Activated CD8-positive, alpha-beta memory T cell treated with anti-CD3 and anti-CD28 coated beads, Interleukin-2, amount 10 ng/mL, durations not matched to agents 7 days and 5 days (primary cell): ENCODE measurements at regions not wholly inside any gene's neighbourhood (a gene's known extent, or its start where the extent isn't known, plus 50 kb on each side); places are given as distances from the start of the nearest gene placed in this dataset.

Source experiments
- ATAC-seq: fragments of 150-1000 bp; cut with Tn5 transposase; one replicate; pipeline ENCODE4 v1.10.0; 2021; ENCODE audit warnings: moderate library complexity
- CTCF ChIA-PET: fragments of 350-600 bp; sonication (Branson Sonifier 250); formaldehyde crosslinking; loops from one replicate; lab custom pipeline; 2021; ENCODE audit warnings: antibody characterized with exemption; lab: Charles Lee
- DNase-seq: peaks from one replicate; pipeline ENCODE4 v3.0.0-alpha.2; 2020
- H3K27ac Mint-ChIP-seq: one replicate; pipeline ENCODE4 v1.8.0; 2021; ENCODE audit warnings: mild to moderate bottlenecking, mixed read lengths
- H3K27me3 Mint-ChIP-seq: one replicate; pipeline ENCODE4 v1.8.0; 2021; ENCODE audit warnings: mixed read lengths
- H3K36me3 Mint-ChIP-seq: one replicate; pipeline ENCODE4 v1.8.0; 2021; ENCODE audit warnings: mild to moderate bottlenecking, mixed read lengths
- H3K4me1 Mint-ChIP-seq: one replicate; pipeline ENCODE4 v1.8.0; 2021; ENCODE audit warnings: mixed read lengths
- H3K4me3 Mint-ChIP-seq: one replicate; pipeline ENCODE4 v1.8.0; 2021; ENCODE audit warnings: mild to moderate bottlenecking, moderate library complexity, mixed read lengths
- H3K9me3 Mint-ChIP-seq: one replicate; pipeline ENCODE4 v1.8.0; 2022; ENCODE audit warnings: low read depth, mixed read lengths

- Mint-ChIP-seq H3K9me3 (no peaks in the 10 kb centered on the region), H3K36me3 (no peaks in the 10 kb centered on the region), H3K27me3 (no peaks in the 10 kb centered on the region), H3K4me1 (no peaks in the 10 kb centered on the region), H3K27ac (no peak overlapping the region), H3K4me3 (no peak overlapping the region)
- CTCF ChIA-PET: no interaction called here
- no peak for ATAC-seq
- no peak for DNase-seq
Measured at GRCh38 chr4:157895205-157895604, 277.6 kb downstream of the GASK1B start.

- no peaks in the 10 kb centered on the region for H3K4me1 Mint-ChIP-seq
- H3K4me3 Mint-ChIP-seq: no peak overlapping the region
- no peak overlapping the region for H3K27ac Mint-ChIP-seq
- no peak for DNase-seq
- H3K27me3 Mint-ChIP-seq: no peaks in the 10 kb centered on the region
- no peaks in the 10 kb centered on the region for H3K36me3 Mint-ChIP-seq
- H3K9me3 Mint-ChIP-seq: no peaks in the 10 kb centered on the region
- ATAC-seq: no peak
- CTCF ChIA-PET: no interaction called here
Measured at GRCh38 chr4:157889788-157890187, 283.0 kb downstream of the GASK1B start.

GRCh38 chr4:157888281-157888680, 284.5 kb downstream of the GASK1B start:
- ATAC-seq (no peak), DNase-seq (no peak)
- no peaks in the 10 kb centered on the region for H3K9me3 Mint-ChIP-seq
- CTCF ChIA-PET: no interaction called here
- no peaks in the 10 kb centered on the region for H3K4me1 Mint-ChIP-seq
- H3K36me3 Mint-ChIP-seq: no peaks in the 10 kb centered on the region
- H3K27ac Mint-ChIP-seq: no peak overlapping the region
- no peaks in the 10 kb centered on the region for H3K27me3 Mint-ChIP-seq
- H3K4me3 Mint-ChIP-seq: no peak overlapping the region

GRCh38 chr4:157887316-157887715, 285.5 kb downstream of the GASK1B start:
- ATAC-seq: no peak
- Mint-ChIP-seq H3K4me3 (no peak overlapping the region), H3K9me3 (no peaks in the 10 kb centered on the region), H3K4me1 (no peaks in the 10 kb centered on the region), H3K36me3 (no peaks in the 10 kb centered on the region), H3K27ac (no peak overlapping the region), H3K27me3 (no peaks in the 10 kb centered on the region)
- no peak for DNase-seq
- CTCF ChIA-PET: no interaction called here

GRCh38 chr4:157886645-157887044, 286.2 kb downstream of the GASK1B start:
- Mint-ChIP-seq H3K36me3 (no peaks in the 10 kb centered on the region), H3K27me3 (no peaks in the 10 kb centered on the region), H3K9me3 (no peaks in the 10 kb centered on the region), H3K27ac (no peak overlapping the region), H3K4me3 (no peak overlapping the region), H3K4me1 (no peaks in the 10 kb centered on the region)
- ATAC-seq (no peak), DNase-seq (no peak)
- CTCF ChIA-PET: no interaction called here

- no peaks in the 10 kb centered on the region for H3K9me3 Mint-ChIP-seq
Measured at GRCh38 chr4:157885811-157886210, 287.0 kb downstream of the GASK1B start.

GRCh38 chr4:157882901-157883300, 289.9 kb downstream of the GASK1B start:
- no peak overlapping the region for H3K27ac Mint-ChIP-seq
- DNase-seq (no peak), ATAC-seq (no peak)
- no peaks in the 10 kb centered on the region for H3K9me3 Mint-ChIP-seq
- H3K4me1 Mint-ChIP-seq: no peaks in the 10 kb centered on the region
- H3K36me3 Mint-ChIP-seq: no peaks in the 10 kb centered on the region
- H3K27me3 Mint-ChIP-seq: no peaks in the 10 kb centered on the region
- no peak overlapping the region for H3K4me3 Mint-ChIP-seq
- CTCF ChIA-PET: no interaction called here

More at GRCh38 chr4:157885811-157886210, 287.0 kb downstream of the GASK1B start:
- H3K27me3 Mint-ChIP-seq: no peaks in the 10 kb centered on the region
- H3K36me3 Mint-ChIP-seq: no peaks in the 10 kb centered on the region
- CTCF ChIA-PET: no interaction called here
- no peak overlapping the region for H3K27ac Mint-ChIP-seq
- no peaks in the 10 kb centered on the region for H3K4me1 Mint-ChIP-seq
- ATAC-seq (no peak), DNase-seq (no peak)
- H3K4me3 Mint-ChIP-seq: no peak overlapping the region

GRCh38 chr4:157880761-157881160, 292.1 kb downstream of the GASK1B start:
- Mint-ChIP-seq H3K27me3 (no peaks in the 10 kb centered on the region), H3K4me1 (no peaks in the 10 kb centered on the region), H3K4me3 (no peak overlapping the region), H3K36me3 (no peaks in the 10 kb centered on the region), H3K9me3 (no peaks in the 10 kb centered on the region), H3K27ac (no peak overlapping the region)
- CTCF ChIA-PET: no interaction called here
- DNase-seq (no peak), ATAC-seq (no peak)

- ATAC-seq (no peak), DNase-seq (no peak)
- no peak overlapping the region for H3K27ac Mint-ChIP-seq
- CTCF ChIA-PET: no interaction called here
- no peaks in the 10 kb centered on the region for H3K27me3 Mint-ChIP-seq
- H3K4me1 Mint-ChIP-seq: no peaks in the 10 kb centered on the region
- H3K9me3 Mint-ChIP-seq: peaks cover 9% of the 10 kb centered on the region
- no peak overlapping the region for H3K4me3 Mint-ChIP-seq
- H3K36me3 Mint-ChIP-seq: no peaks in the 10 kb centered on the region
Measured at GRCh38 chr4:157854819-157855218, 318.0 kb downstream of the GASK1B start.

- no peak overlapping the region for H3K4me3 Mint-ChIP-seq
- H3K9me3 Mint-ChIP-seq: no peaks in the 10 kb centered on the region
- ATAC-seq (no peak), DNase-seq (no peak)
- H3K36me3 Mint-ChIP-seq: no peaks in the 10 kb centered on the region
- H3K27ac Mint-ChIP-seq: no peak overlapping the region
- no peaks in the 10 kb centered on the region for H3K27me3 Mint-ChIP-seq
- no peaks in the 10 kb centered on the region for H3K4me1 Mint-ChIP-seq
- CTCF ChIA-PET: no interaction called here
Measured at GRCh38 chr4:157840648-157841047, 332.2 kb downstream of the GASK1B start.

GRCh38 chr4:157840034-157840433, 332.8 kb downstream of the GASK1B start:
- H3K9me3 Mint-ChIP-seq: peaks cover 2% of the 10 kb centered on the region
- H3K36me3 Mint-ChIP-seq: no peaks in the 10 kb centered on the region
- H3K4me3 Mint-ChIP-seq: no peak overlapping the region
- ATAC-seq: no peak
- H3K27ac Mint-ChIP-seq: no peak overlapping the region
- CTCF ChIA-PET: no interaction called here
- H3K4me1 Mint-ChIP-seq: no peaks in the 10 kb centered on the region
- DNase-seq: no peak
- no peaks in the 10 kb centered on the region for H3K27me3 Mint-ChIP-seq

GRCh38 chr4:157838366-157838765, 334.5 kb downstream of the GASK1B start:
- H3K9me3 Mint-ChIP-seq: peaks cover 3% of the 10 kb centered on the region
- H3K4me3 Mint-ChIP-seq: no peak overlapping the region
- ATAC-seq (no peak), DNase-seq (no peak)
- H3K36me3 Mint-ChIP-seq: no peaks in the 10 kb centered on the region
- no peaks in the 10 kb centered on the region for H3K27me3 Mint-ChIP-seq
- no peak overlapping the region for H3K27ac Mint-ChIP-seq
- CTCF ChIA-PET: no interaction called here
- no peaks in the 10 kb centered on the region for H3K4me1 Mint-ChIP-seq

- Mint-ChIP-seq H3K4me1 (no peaks in the 10 kb centered on the region), H3K4me3 (no peak overlapping the region), H3K27ac (no peak overlapping the region), H3K36me3 (no peaks in the 10 kb centered on the region), H3K9me3 (peaks cover 3% of the 10 kb centered on the region), H3K27me3 (no peaks in the 10 kb centered on the region)
- DNase-seq (no peak), ATAC-seq (no peak)
- CTCF ChIA-PET: no interaction called here
Measured at GRCh38 chr4:157837071-157837703, 335.6 kb downstream of the GASK1B start.

- Mint-ChIP-seq H3K4me3 (no peak overlapping the region), H3K27ac (no peak overlapping the region), H3K36me3 (no peaks in the 10 kb centered on the region), H3K9me3 (peaks cover 5% of the 10 kb centered on the region), H3K27me3 (no peaks in the 10 kb centered on the region), H3K4me1 (no peaks in the 10 kb centered on the region)
- ATAC-seq (no peak), DNase-seq (no peak)
- CTCF ChIA-PET: no interaction called here
Measured at GRCh38 chr4:157832596-157832995, 340.2 kb downstream of the GASK1B start.

GRCh38 chr4:157824021-157824420, 348.8 kb downstream of the GASK1B start:
- Mint-ChIP-seq H3K4me1 (no peaks in the 10 kb centered on the region), H3K27ac (no peak overlapping the region), H3K4me3 (no peak overlapping the region), H3K36me3 (no peaks in the 10 kb centered on the region), H3K9me3 (peaks cover 9% of the 10 kb centered on the region), H3K27me3 (no peaks in the 10 kb centered on the region)
- no peak for ATAC-seq
- CTCF ChIA-PET: no interaction called here
- no peak for DNase-seq
